ENCODE measurements at regions not wholly inside any gene's neighbourhood (a gene's known extent, or its start where the extent isn't known, plus 50 kb on each side); places are given as distances from the start of the nearest gene placed in this dataset.

- H3K4ac ChIP-seq (ENCODE audit: low read depth, low read length), result no peak overlapping the region
- H4K91ac ChIP-seq (ENCODE audit: insufficient read depth, low read depth, low read length), result no peak overlapping the region
- H2AK5ac ChIP-seq (ENCODE audit: low read depth, low read length), result no peak overlapping the region
- in situ Hi-C loops (cut with MboI; ENCODE audit: low sequenced_read_pairs) (no loop called here), dilution Hi-C loops (cut with HindIII; ENCODE audit: low sequenced_read_pairs, unreplicated experiment) (no loop called here), intact Hi-C loops (cut with micrococcal nuclease) (no loop called here)
- H2AK9ac ChIP-seq (replicated peaks; ENCODE audit: low read depth, low read length, poor library complexity), result no peak overlapping the region
- no peaks in the 10 kb centered on the region for H3K36me3 ChIP-seq (ENCODE audit: control insufficient read depth, insufficient read depth, low read length)
- H3K9me3 ChIP-seq (ENCODE audit: control insufficient read depth, insufficient read depth, low read length), result peaks cover 3% of the 10 kb centered on the region; the same call in 1 of the 2 replicates
- no peak overlapping the region for H3K27ac ChIP-seq (ENCODE audit: insufficient read depth, low read length)
- no peaks in the 10 kb centered on the region for H4K20me1 ChIP-seq (ENCODE audit: insufficient read depth, low read length)
- ATAC-seq (ENCODE audit: low read depth), result no peak
- no peak overlapping the region for H4K8ac ChIP-seq (ENCODE audit: low read depth in 2 of 2, low read length in 2 of 2)
- CTCF ChIA-PET, result no interaction called here
- TF ChIP-seq RAD21 (IDR thresholded peaks at IDR 0.05; ENCODE audit: low read length) (no peak), MAFK (IDR thresholded peaks at IDR 0.05; ENCODE audit: low read depth, low read length) (no peak), FOS (IDR thresholded peaks at IDR 0.05; ENCODE audit: low read depth, low read length) (no peak), CEBPB (IDR thresholded peaks at IDR 0.05; ENCODE audit: low read depth, low read length) (no peak), ELK1 (IDR thresholded peaks at IDR 0.05; ENCODE audit: borderline replicate concordance, low read depth, low read length) (no peak), NFE2L2 (IDR thresholded peaks at IDR 0.05; ENCODE audit: low read depth, low read length) (no peak), RCOR1 (IDR thresholded peaks at IDR 0.05; ENCODE audit: insufficient replicate concordance, low read length) (no peak), SMC3 (IDR thresholded peaks at IDR 0.05; ENCODE audit: low read depth, low read length) (no peak)
- H3K4me3 ChIP-seq (ENCODE audit: insufficient read depth, low read depth, low read length), result no peak overlapping the region
- H2BK20ac ChIP-seq (ENCODE audit: low read depth, low read length), result no peak overlapping the region
- H3K9ac ChIP-seq (ENCODE audit: low read depth, low read length), result no peak overlapping the region
- no peak overlapping the region for H2BK15ac ChIP-seq (ENCODE audit: low read depth, low read length)
- H3K9me1 ChIP-seq (ENCODE audit: insufficient read depth, low read length), result no peaks in the 10 kb centered on the region
- H3K56ac ChIP-seq (ENCODE audit: extremely low read depth, insufficient read depth, low read length), result no peak overlapping the region
- 100% methylated on average over 1 of the region's 5 CpGs; no CpG with 5 or more reads in 1 of the 2 experiments for WGBS, 2 experiments (ENCODE audit: extremely low coverage in 2 of 2, insufficient read length in 1 of 2)
- no TSS peak for BruUV-seq (replicated peaks)
- no peak overlapping the region for H2BK120ac ChIP-seq (ENCODE audit: low read depth, low read length)
- no peak for DNase-seq
- no peaks in the 10 kb centered on the region for H3K79me1 ChIP-seq (ENCODE audit: low read depth in 1 of 2, low read length in 2 of 2)
- no peak overlapping the region for H3K4me2 ChIP-seq (ENCODE audit: low read depth, low read length)
- no peak overlapping the region for H3K18ac ChIP-seq (ENCODE audit: low read depth, low read length)
- H2BK5ac ChIP-seq (ENCODE audit: low read depth, low read length, poor library complexity, severe bottlenecking), result no peak overlapping the region
- H2AFZ ChIP-seq (replicated peaks; ENCODE audit: low read length, poor library complexity), result no peak overlapping the region
- no peaks in the 10 kb centered on the region for H3K27me3 ChIP-seq (ENCODE audit: control insufficient read depth, insufficient read depth, low read length)
- no peak overlapping the region for H3K14ac ChIP-seq (replicated peaks; ENCODE audit: low read depth, low read length)
- H4K5ac ChIP-seq (ENCODE audit: low read depth, low read length), result no peak overlapping the region
- POLR2A ChIA-PET (ENCODE audit: unreplicated experiment), result no interaction called here
- H3K4me1 ChIP-seq (ENCODE audit: control insufficient read depth, insufficient read depth, low read length), result no peaks in the 10 kb centered on the region
- H3K23ac ChIP-seq (ENCODE audit: low read depth, low read length), result no peak overlapping the region
Observed at GRCh38 chr1:213779228-213779627, 208.5 kb upstream of the PROX1 start.

Measured in IMR-90 (cell line).